HG03159 (cell line): ENCODE measurements at regions not wholly inside any gene's neighbourhood (a gene's known extent, or its start where the extent isn't known, plus 50 kb on each side); places are given as distances from the start of the nearest gene placed in this dataset.
"Not testable (repeated sequence)": the region's sequence is repeated elsewhere in the genome, so short reads cannot be mapped to it uniquely, and the experiment has no call there.

Experiments used
- ATAC-seq: cut with Tn5 transposase; IDR thresholded peaks from one replicate; pipeline ENCODE4 v1.9.1; 2021; ENCODE audit warnings: mild to moderate bottlenecking, moderate library complexity; ENCODE audit not compliant: unreplicated experiment

- no peak for ATAC-seq
Observed at GRCh38 chr1:232422898-232423297, 207.0 kb downstream of the SIPA1L2 start.

GRCh38 chr1:232422098-232422497, 207.8 kb downstream of the SIPA1L2 start:
- ATAC-seq: no peak

GRCh38 chr1:232421143-232421796, 208.7 kb downstream of the SIPA1L2 start:
- ATAC-seq: no peak

GRCh38 chr1:232417636-232418248, 212.2 kb downstream of the SIPA1L2 start:
- ATAC-seq: no peak

- ATAC-seq: no peak
Observed at GRCh38 chr1:232416026-232416568, 213.8 kb downstream of the SIPA1L2 start.

GRCh38 chr1:232415481-232415880, 214.5 kb downstream of the SIPA1L2 start:
- not testable (repeated sequence) for ATAC-seq

- ATAC-seq: no peak
Observed at GRCh38 chr1:232414100-232414499, 215.8 kb downstream of the SIPA1L2 start.

GRCh38 chr1:232413674-232414073, 216.3 kb downstream of the SIPA1L2 start:
- ATAC-seq: no peak

- no peak for ATAC-seq
Observed at GRCh38 chr1:232409584-232409983, 220.3 kb downstream of the SIPA1L2 start.

GRCh38 chr1:232407120-232407519, 222.8 kb downstream of the SIPA1L2 start:
- no peak for ATAC-seq

- ATAC-seq: no peak
Observed at GRCh38 chr1:232405781-232406180, 224.2 kb downstream of the SIPA1L2 start.

- no peak for ATAC-seq
Observed at GRCh38 chr1:232404981-232405731, 224.8 kb downstream of the SIPA1L2 start.

GRCh38 chr1:232404227-232404626, 225.7 kb downstream of the SIPA1L2 start:
- ATAC-seq: no peak

- ATAC-seq: no peak
Observed at GRCh38 chr1:232403017-232403714, 226.8 kb downstream of the SIPA1L2 start.

- no peak for ATAC-seq
Observed at GRCh38 chr1:232398823-232399222, 231.1 kb downstream of the SIPA1L2 start.

GRCh38 chr1:232393444-232394146, 236.3 kb downstream of the SIPA1L2 start:
- no peak for ATAC-seq

GRCh38 chr1:232393010-232393409, 236.9 kb downstream of the SIPA1L2 start:
- ATAC-seq: no peak

GRCh38 chr1:232390590-232390989, 239.3 kb downstream of the SIPA1L2 start:
- ATAC-seq: no peak

GRCh38 chr1:232389744-232390143, 240.2 kb downstream of the SIPA1L2 start:
- ATAC-seq: no peak

- ATAC-seq: no peak
Observed at GRCh38 chr1:232388363-232388762, 241.6 kb downstream of the SIPA1L2 start.
